HG03342 (cell line): ENCODE measurements at regions not wholly inside any gene's neighbourhood (a gene's known extent, or its start where the extent isn't known, plus 50 kb on each side); places are given as distances from the start of the nearest gene placed in this dataset.

Experiments
- ATAC-seq: cut with Tn5 transposase; IDR thresholded peaks from one replicate; pipeline ENCODE4 v1.9.1; 2021; ENCODE audit warnings: mild to moderate bottlenecking, moderate library complexity; ENCODE audit not compliant: unreplicated experiment

GRCh38 chrX:16222151-16222550, 54.9 kb downstream of the MAGEB17 start:
- no peak for ATAC-seq

DNA sequence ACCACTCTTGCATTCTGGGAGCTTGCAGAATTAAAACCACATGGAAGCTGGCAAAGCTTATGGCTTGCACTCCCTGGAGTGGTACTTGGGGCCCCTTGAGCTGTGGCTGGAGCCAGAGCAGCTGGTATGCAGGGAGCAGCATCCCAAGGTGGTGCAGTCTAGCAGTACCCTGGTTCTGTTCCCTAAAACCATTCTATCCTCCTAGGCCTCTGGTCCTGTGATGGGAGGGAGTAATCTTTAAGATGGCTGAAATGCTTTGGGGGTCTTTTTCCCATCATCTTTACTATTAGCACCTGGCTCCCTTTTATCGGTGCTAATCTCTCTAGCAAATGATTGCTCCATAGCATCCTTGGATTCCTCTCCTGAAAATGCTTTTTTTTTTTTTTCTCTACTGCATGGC, 56.1 kb downstream of the MAGEB17 start:
- ATAC-seq, result no peak

DNA sequence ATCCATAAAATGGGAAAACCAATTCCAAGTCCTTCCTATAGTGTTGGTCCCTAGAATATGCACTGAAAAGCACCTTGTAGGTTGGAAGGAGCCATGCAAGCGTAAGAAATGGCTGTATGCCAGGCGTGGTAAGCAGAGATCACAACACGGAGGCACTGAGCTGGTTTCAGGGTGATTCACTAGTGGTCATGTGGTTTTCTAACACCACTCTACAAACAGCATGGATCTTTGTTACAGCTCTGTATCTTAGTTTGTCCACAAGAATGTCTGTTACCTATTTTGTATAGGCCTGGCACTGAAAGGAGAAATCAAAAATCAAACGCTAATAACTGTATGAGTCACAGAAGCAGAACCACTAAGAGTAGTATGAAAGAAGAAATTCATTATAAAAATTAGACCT, 71.9 kb downstream of the MAGEB17 start:
- no peak for ATAC-seq

DNA sequence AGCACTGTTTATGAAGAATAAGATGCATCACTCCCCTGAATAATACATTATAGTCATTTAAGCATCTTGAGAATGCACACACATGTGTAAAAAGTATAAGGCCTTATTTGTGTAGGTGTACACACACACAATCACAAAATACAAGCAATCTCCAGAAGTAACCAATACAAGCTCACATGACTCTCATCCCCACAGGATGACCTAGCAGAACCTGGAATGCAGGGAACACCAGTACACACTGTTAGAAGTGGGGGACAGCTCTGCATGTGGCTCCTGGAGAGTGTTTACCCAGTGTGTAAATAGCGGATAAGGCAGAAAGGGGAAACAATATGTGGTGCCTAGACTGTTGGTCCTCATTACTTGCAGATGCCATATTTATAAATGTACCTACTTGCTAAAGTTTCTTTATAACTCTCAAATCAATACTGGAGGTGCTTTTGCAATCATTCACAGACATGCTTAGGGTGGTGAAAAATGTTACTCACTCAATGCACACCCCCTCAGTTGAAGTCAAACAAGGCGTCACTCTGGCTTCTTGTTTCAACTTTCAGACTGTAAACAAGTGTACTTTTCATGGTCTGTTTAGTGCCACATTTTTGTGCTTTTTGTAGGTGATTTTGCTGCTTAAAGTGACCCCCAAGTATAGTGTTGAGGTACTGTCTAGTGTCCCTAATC, 73.1 kb downstream of the MAGEB17 start:
- ATAC-seq, result no peak

DNA sequence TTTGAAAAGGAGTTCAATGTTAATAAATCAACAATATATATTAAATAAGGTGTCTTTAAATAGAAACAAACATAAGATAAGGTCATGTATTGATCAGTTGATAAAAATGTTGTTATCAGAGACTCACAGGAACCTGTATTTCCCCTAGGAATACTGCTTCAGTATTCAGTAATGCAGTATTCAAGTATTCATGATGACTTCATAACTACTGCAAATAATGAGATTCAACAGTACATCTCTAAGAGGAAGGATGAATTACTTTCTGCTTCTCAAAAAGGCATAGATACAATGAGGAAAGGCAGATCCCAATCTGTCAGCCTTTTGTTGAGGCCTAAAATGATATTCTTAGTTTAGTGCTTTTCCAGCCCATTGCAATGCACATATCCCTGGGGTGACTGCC, 73.7 kb downstream of the MAGEB17 start:
- ATAC-seq, result no peak

GRCh38 chrX:16250296-16250695, 83.0 kb downstream of the MAGEB17 start:
- ATAC-seq, result no peak

- ATAC-seq, result no peak
Observed at GRCh38 chrX:16251782-16252181, 84.5 kb downstream of the MAGEB17 start.

- ATAC-seq, result no peak
Observed at GRCh38 chrX:16258882-16259281, 91.6 kb downstream of the MAGEB17 start.

DNA sequence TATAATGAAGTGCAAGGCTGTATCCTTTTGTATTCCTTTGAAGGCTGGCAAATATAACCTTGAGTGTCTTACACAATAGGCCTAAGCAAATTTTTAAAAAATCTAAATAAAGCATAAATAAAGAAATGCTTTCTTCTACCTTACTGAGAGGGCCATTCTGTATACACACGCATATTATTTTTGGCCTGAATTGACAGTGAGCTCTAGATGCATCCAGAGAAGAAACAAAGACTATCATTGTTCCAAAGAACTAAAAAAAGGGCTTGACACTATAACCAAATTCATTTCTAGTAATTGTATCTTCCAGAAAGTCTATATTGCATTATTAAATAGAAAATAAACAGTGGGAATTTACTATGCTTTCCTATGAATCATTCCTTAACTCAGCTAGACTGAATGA, 100.2 kb downstream of the MAGEB17 start:
- ATAC-seq, result no peak

- no peak for ATAC-seq
Observed at GRCh38 chrX:16268206-16268605, 100.9 kb downstream of the MAGEB17 start.

GRCh38 chrX:16278927-16279326, 111.6 kb downstream of the MAGEB17 start:
- ATAC-seq, result no peak

GRCh38 chrX:16282209-16282608, 114.9 kb downstream of the MAGEB17 start:
- no peak for ATAC-seq

DNA sequence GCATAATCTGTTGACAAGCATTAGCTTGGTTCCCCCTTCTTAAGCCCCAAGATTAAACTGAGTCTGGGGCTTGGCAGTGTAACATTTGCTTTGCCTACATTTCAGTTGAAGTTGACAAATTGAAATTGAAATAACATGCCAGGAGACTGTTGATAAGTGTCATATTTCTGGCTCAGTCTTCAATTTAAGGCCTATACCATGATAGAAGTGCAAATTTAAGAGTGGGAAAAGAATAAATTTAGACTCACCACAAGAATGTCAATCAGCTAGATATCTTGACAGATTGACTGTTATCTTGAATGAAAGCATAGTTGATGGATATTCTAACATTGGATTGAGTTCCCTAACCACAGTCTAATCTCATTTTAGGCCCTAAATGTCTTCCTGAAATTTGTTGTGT, 117.6 kb downstream of the MAGEB17 start:
- ATAC-seq, result no peak

- no peak for ATAC-seq
Observed at GRCh38 chrX:16290997-16291396, 123.7 kb downstream of the MAGEB17 start.

- no peak for ATAC-seq
Observed at GRCh38 chrX:16300831-16301230, 133.6 kb downstream of the MAGEB17 start.

DNA sequence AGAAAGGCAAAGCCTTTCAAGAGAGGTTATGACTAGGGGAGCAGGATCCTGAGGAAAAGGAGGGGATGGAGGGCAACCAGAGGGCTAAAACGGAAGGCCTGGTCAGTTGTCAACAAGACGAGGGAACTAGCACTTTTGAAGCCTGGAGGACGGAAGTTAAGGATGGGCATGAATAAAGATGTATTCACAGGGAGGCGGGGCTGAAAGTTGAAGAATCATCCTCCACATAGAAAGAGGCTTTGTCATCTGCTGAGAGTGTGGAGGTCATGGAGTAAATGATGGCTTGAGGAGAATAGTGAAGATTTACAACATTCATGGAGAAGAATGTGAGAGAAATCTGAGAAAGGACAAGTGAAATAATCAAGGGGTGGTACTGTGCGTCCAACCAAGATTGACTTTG, 137.5 kb downstream of the MAGEB17 start:
- no peak for ATAC-seq

DNA sequence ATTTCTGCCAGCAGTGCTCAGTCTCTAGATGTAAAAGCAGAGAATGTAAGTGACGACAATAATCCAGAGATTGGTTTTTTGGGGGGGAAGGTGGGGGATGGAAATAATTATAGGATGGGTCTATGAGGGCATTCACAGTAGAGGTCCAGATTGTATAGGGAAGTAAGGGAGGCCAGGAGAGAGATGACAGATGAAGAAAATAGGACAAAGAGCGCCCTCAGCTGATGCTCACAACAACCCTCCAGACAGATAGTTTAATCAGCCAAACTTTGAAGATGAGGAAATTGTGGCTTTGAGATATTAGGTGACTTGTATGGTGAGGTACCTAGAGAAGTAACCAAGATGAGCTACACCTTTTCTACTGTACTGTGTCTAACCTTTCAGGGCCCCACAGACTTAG, 137.9 kb downstream of the MAGEB17 start:
- ATAC-seq, result no peak

- ATAC-seq, result no peak
Observed at GRCh38 chrX:16307950-16308349, 140.7 kb downstream of the MAGEB17 start.

GRCh38 chrX:16308773-16309172, 141.5 kb downstream of the MAGEB17 start:
- no peak for ATAC-seq

GRCh38 chrX:16310326-16310725, 143.0 kb downstream of the MAGEB17 start:
- no peak for ATAC-seq

DNA sequence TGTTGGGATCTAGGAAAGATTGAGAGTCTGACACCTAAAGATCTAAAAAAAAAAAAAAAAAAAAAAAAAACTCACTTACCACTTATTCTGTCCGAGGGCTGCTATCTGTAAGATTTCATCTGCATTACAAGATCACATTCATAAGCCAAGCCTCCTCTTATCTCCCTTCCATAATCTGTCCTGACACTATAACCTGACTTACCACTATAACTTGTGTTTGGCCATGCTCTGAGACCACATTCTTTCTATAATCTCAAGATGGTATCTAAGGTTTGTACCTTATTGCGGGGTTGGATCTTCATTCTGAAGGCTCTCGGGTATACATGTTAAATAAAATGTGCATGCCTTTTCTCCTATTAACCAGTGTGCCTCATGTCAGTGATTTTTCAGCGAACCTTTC, 144.4 kb downstream of the MAGEB17 start:
- no peak for ATAC-seq

- no peak for ATAC-seq
Observed at GRCh38 chrX:16312761-16313623, 145.7 kb downstream of the MAGEB17 start.
